IPS-15b (cell line): ENCODE measurements at regions not wholly inside any gene's neighbourhood (a gene's known extent, or its start where the extent isn't known, plus 50 kb on each side); places are given as distances from the start of the nearest gene placed in this dataset.

ENCODE experiments used
- H3K27me3 ChIP-seq: one replicate; pipeline ENCODE4 v1.6.1; 2013; ENCODE audit warnings: low read length; ENCODE audit not compliant: control insufficient read depth, insufficient read depth
- H3K36me3 ChIP-seq: one replicate; pipeline ENCODE4 v1.6.1; 2013; ENCODE audit warnings: low read length; ENCODE audit not compliant: control insufficient read depth, insufficient read depth
- H3K4me1 ChIP-seq: one replicate; pipeline ENCODE4 v1.6.1; 2013; ENCODE audit warnings: mild to moderate bottlenecking, low read length; ENCODE audit not compliant: control insufficient read depth, insufficient read depth
- H3K4me3 ChIP-seq: one replicate; pipeline ENCODE4 v1.5.1; 2013; ENCODE audit warnings: low read depth, low read length
- H3K9ac ChIP-seq: one replicate; pipeline ENCODE4 v1.6.1; 2013; ENCODE audit warnings: low read depth, mild to moderate bottlenecking, low read length
- H3K9me3 ChIP-seq: one replicate; pipeline ENCODE4 v1.6.1; 2013; ENCODE audit warnings: mild to moderate bottlenecking, low read length; ENCODE audit not compliant: control insufficient read depth, insufficient read depth

DNA sequence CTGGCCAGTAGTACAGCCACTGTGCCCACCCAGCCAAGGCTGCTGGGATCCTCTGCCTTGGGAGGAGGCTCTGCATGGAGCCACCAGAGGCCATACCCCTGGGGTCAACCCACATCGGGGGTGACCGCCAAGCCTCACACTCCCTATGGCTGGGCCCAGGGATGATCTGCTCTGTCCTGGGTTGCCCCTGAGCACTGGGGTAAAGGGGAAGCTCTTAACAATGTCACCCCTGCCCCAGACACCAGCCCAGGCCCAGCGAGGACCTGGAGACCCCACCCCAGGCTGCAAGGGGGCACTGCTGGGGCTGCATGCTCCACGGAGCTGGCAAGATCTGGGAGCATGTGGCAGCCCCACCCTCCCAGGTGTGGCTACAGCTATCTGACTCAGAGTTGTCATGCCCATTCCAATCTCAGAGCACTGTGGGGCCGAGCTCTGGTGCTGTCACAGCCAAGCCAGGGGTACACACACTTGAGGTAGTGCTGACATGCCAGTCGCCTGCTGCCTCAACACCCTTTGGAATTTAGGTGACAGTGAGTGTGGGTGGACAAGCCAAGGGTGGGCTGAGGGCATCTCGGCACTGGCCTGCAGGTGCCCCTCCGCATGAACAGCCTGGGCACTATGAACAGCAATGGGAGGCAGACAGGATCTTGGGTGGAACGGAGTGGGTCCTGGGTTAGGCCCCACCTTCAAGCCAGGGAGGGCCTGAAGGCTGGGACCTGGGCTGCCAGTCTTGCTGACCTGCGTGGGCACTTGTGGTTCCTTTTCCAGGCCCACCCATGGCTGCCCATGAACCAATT is 427.7 kb downstream of the LRRIQ3 start:
- Histone ChIP-seq H3K9ac (no peak overlapping the region), H3K9me3 (no peaks in the 10 kb centered on the region), H3K4me1 (no peaks in the 10 kb centered on the region), H3K27me3 (no peaks in the 10 kb centered on the region), H3K4me3 (no peak overlapping the region), H3K36me3 (no peaks in the 10 kb centered on the region)

DNA sequence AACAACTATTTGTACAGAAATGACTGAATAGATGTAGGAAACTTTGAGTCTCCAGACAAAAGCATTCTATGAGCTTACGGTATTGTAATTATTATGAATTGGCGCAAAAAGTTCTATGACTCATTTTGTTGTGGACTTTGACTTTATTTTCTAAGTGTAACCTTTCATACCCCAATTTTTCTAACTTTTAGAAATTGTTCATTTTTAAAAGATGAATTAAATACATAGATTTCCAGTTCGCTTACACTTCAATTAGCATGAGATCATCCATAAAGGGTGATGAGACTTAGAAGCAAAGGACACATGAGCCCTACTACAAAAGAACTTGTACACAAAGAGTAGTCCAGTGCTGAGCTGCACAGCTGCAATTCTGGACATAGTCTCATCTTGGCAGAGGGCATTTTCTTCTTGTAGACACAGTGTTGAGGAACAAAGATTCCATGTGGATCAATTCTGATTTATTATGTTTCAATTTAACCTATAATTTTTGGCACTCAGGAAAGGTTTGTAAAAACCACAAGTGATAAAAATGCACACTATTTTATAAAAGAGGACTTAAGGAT is 431.1 kb downstream of the LRRIQ3 start:
- no peaks in the 10 kb centered on the region for H3K9me3 ChIP-seq
- no peak overlapping the region for H3K4me3 ChIP-seq

DNA sequence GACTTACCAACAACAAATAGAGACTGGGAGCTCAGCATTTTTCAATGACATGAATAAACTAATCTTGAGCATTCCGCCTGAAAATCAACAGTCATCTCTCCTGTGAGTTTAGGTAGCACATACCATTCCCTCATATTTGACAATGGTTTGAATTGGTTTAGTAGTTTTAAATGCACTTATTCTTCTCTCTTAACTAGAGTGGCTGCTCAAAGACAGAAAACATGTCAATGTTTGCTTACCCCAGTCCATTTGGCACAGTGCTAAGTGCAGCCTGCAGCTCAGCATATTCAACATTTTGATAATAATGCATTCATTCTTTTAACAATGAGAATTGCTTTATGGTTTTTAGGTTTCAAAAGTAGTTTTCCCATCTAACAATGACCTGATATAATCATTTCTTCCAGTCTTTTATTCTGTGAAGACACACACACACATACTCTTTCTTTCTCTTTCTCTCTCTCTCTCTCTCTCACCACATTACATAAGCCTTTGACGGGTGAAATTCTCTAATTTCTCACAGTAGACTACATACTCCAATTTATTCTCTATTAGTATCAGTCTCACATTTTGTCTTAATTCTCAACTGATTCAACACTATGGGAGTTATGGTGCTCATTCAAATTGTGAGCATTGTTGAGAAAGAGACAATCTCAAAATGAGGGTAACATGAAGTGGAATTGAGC is 432.3 kb downstream of the LRRIQ3 start:
- H3K36me3 ChIP-seq: no peaks in the 10 kb centered on the region
- no peaks in the 10 kb centered on the region for H3K4me1 ChIP-seq
- H3K4me3 ChIP-seq: no peak overlapping the region
- no peaks in the 10 kb centered on the region for H3K27me3 ChIP-seq
- H3K9me3 ChIP-seq: no peaks in the 10 kb centered on the region
- H3K9ac ChIP-seq: no peak overlapping the region

More for the DNA sequence above, 431.1 kb downstream of the LRRIQ3 start:
- no peaks in the 10 kb centered on the region for H3K27me3 ChIP-seq
- H3K36me3 ChIP-seq: no peaks in the 10 kb centered on the region
- no peaks in the 10 kb centered on the region for H3K4me1 ChIP-seq
- no peak overlapping the region for H3K9ac ChIP-seq

DNA sequence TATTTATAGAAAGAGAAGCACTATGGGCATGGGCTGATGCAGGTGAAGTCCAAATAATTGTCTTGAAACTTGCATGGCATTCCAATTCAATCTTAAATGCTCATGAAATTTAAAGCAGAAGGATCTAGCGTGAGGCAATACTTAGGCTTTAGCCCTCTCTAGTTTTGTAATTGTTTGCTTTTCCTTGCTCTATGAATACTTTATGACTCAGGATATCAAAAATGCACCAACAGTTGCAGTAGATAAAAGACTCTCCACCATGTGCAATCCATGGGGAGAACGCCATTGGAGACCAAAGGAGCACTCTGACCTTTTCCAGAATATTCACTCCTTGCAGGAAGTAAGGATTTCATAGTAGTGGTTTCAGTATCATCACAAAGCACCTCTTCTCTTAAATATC is 436.4 kb downstream of the LRRIQ3 start:
- Histone ChIP-seq H3K4me1 (no peaks in the 10 kb centered on the region), H3K4me3 (no peak overlapping the region), H3K36me3 (no peaks in the 10 kb centered on the region), H3K9me3 (no peaks in the 10 kb centered on the region), H3K27me3 (no peaks in the 10 kb centered on the region), H3K9ac (no peak overlapping the region)

DNA sequence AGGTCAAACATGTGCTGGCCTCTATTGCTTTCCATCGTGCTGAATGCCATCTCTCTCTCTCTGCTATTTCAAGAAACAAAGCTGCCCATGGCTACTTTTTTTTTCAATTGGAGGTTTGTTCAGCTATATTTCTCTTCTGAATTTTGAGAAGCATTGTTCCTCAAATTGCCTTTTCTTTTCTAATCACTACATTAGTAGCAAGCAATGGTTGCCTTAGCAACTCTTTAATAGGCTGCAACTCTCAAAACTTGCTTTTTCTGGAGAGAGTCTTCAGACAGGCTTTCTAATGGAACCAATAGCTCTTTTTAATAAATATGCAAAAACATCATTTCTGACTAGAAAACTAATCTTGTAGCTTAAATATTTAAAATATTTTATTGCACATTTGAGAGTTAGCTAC is 439.0 kb downstream of the LRRIQ3 start:
- Histone ChIP-seq H3K27me3 (no peaks in the 10 kb centered on the region), H3K4me3 (no peak overlapping the region), H3K9ac (no peak overlapping the region), H3K4me1 (no peaks in the 10 kb centered on the region), H3K36me3 (no peaks in the 10 kb centered on the region), H3K9me3 (no peaks in the 10 kb centered on the region)

DNA sequence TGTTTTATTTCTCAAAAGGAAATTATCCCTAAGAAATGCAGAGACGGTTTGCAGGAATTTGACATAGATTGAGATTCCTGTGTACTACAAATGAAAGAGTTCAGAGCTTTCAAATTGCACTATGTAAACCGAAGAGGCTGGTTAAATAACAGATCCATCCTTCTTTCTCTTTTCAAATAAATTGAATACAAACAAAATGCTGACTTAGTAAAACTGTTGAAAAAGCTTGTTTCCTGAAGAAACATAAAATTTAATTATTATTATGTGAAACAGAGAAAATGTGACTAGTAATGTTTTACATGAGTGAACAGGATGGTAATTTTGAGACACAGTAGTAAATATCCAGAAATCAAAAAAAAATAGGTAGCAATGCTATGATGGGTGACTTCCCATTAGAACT is 441.2 kb downstream of the LRRIQ3 start:
- H3K4me3 ChIP-seq: no peak overlapping the region
- H3K4me1 ChIP-seq: no peaks in the 10 kb centered on the region
- H3K36me3 ChIP-seq: no peaks in the 10 kb centered on the region
- no peaks in the 10 kb centered on the region for H3K27me3 ChIP-seq
- no peak overlapping the region for H3K9ac ChIP-seq
- H3K9me3 ChIP-seq: no peaks in the 10 kb centered on the region

DNA sequence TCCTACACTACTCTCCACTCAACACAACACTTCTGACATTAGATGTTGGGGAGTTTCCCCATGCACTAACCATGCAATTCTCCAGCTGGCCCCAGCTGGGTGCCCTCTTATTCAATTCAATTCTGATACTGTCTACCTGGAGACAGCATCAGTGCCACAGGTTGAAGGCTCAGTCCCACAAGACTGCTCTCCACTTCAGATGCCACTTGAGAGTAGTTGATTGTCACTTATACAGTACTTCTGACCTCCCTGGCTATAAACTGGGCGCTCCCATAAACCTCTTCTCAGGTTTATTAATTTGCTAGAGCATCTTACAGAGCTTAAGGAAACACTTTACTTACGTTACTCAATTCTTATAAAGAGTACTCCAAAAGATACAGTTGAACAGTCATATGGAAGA is 442.3 kb downstream of the LRRIQ3 start:
- H3K9me3 ChIP-seq: no peaks in the 10 kb centered on the region
- no peak overlapping the region for H3K9ac ChIP-seq
- H3K4me3 ChIP-seq: no peak overlapping the region
- H3K36me3 ChIP-seq: no peaks in the 10 kb centered on the region
- no peaks in the 10 kb centered on the region for H3K27me3 ChIP-seq
- H3K4me1 ChIP-seq: no peaks in the 10 kb centered on the region

DNA sequence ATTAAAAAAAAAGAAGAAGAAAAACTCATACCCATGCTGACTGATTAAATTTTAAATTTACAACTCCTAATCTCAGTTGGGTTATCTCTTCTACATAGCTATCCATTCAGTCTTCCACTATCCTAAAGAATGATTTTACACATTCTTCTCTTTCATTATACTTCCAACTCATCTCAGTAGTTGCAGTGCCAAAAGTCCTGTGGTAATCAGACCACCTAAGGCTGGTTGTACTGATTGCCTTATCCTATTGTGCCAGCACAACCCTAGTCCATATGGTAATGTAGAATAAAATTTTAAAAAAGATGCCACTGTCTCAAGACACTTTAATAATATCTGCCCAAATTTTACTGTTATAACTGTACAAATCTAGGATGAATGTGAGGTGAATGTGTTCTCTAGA is 448.0 kb downstream of the LRRIQ3 start:
- no peaks in the 10 kb centered on the region for H3K9me3 ChIP-seq
- no peaks in the 10 kb centered on the region for H3K27me3 ChIP-seq
- no peak overlapping the region for H3K4me3 ChIP-seq
- no peaks in the 10 kb centered on the region for H3K36me3 ChIP-seq
- H3K9ac ChIP-seq: no peak overlapping the region
- no peaks in the 10 kb centered on the region for H3K4me1 ChIP-seq

DNA sequence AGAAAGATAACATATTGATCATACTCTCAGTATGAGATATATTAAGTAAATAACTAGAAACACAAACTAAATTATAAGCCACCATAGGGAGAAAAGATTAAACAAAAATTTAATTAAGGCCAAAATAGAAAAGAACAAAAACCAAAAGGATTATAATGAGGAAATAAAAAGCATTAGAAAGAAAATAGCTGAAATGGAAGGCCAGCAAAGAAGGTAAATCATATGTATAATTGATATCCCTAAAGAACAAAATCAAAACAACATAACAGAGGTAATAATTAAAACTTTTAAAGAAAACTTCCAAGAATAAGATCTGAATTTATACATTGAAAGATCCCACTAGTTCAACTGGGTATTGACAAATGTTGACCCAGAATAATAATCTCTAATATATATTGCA is 453.0 kb downstream of the LRRIQ3 start:
- Histone ChIP-seq H3K9me3 (no peaks in the 10 kb centered on the region), H3K27me3 (no peaks in the 10 kb centered on the region), H3K4me3 (no peak overlapping the region), H3K9ac (no peak overlapping the region), H3K4me1 (no peaks in the 10 kb centered on the region), H3K36me3 (no peaks in the 10 kb centered on the region)

DNA sequence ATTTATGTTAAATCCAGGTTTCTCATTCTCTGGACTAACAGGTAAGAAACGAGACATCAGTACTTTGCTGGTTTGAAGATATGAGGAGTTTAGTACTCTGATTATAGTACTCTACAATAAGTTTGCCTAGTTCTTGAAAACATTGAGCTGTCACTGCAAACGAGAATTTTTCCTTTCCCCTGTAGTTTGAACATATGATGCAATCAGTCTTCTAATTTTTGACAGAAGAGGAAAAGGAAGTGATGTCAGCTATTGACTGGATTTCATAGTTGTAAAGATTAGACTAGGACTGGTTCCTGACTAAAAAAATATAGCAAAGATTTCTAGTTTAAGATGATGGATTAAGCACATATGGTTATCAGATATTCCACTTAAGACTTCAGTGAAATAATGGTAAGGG is 461.9 kb downstream of the LRRIQ3 start:
- no peaks in the 10 kb centered on the region for H3K27me3 ChIP-seq
- H3K9ac ChIP-seq: no peak overlapping the region
- no peaks in the 10 kb centered on the region for H3K36me3 ChIP-seq
- H3K9me3 ChIP-seq: no peaks in the 10 kb centered on the region
- no peak overlapping the region for H3K4me3 ChIP-seq
- no peaks in the 10 kb centered on the region for H3K4me1 ChIP-seq

DNA sequence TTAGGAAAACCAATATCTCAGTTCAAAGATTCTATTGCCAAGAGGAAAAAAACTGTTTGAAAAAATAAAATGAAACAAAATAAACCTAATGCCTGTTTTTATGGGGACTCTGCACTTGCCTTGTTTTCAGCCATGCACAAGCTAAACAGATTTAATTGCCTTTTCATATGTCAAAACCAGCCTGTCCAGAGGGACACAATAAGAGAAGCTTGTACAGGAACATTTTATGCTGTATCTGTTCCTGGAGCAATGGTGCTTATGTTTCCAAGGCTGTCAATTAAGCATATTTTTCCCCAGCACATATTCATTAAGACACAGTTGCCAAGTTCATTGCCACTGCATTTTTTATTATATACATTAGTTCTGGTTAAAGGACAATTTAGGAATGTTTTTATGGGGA is 470.9 kb downstream of the LRRIQ3 start:
- no peak overlapping the region for H3K4me3 ChIP-seq
- H3K27me3 ChIP-seq: no peaks in the 10 kb centered on the region
- no peaks in the 10 kb centered on the region for H3K9me3 ChIP-seq
- peaks cover 3% of the 10 kb centered on the region for H3K4me1 ChIP-seq
- H3K9ac ChIP-seq: no peak overlapping the region
- no peaks in the 10 kb centered on the region for H3K36me3 ChIP-seq

DNA sequence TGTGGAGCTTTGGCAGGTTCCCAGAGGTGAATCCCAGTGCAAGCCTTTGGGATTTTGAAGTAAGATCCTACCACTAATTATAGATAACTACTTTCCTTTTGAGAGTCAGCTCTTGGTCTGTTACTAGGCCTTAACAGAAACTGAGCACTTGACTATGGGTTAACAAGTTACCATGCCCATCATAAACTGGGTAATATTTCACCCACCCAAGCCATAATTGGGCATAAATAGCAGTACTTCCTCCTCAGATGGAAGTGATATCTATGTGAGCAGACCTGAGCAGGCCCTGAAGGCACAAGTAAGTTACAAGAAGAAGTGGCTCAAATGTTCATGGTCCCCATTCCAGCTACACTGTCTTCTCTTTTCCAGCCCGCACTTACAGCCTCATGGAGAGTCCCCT is 475.9 kb downstream of the LRRIQ3 start:
- Histone ChIP-seq H3K9ac (no peak overlapping the region), H3K9me3 (no peaks in the 10 kb centered on the region), H3K4me3 (no peak overlapping the region), H3K36me3 (no peaks in the 10 kb centered on the region), H3K4me1 (no peaks in the 10 kb centered on the region), H3K27me3 (no peaks in the 10 kb centered on the region)
